H9 (cell line): ENCODE measurements at regions not wholly inside any gene's neighbourhood (a gene's known extent, or its start where the extent isn't known, plus 50 kb on each side); places are given as distances from the start of the nearest gene placed in this dataset.

Experiments
- DNase-seq: peaks from one replicate; pipeline ENCODE4 v3.0.0-alpha.2; 2017
- H2AFZ ChIP-seq: one replicate; pipeline ENCODE4 v1.6.1; 2013; ENCODE audit warnings: mild to moderate bottlenecking, low read length, control low read depth, moderate library complexity
- H2AK5ac ChIP-seq: 2 replicates; pipeline ENCODE4 v1.6.1; 2013; ENCODE audit warnings: low read length, control low read depth, mixed read lengths; ENCODE audit not compliant: insufficient read length
- H2BK120ac ChIP-seq: one replicate; pipeline ENCODE4 v1.6.1; 2013; ENCODE audit warnings: low read depth, mild to moderate bottlenecking, low read length, control low read depth, inconsistent platforms; ENCODE audit not compliant: poor library complexity, severe bottlenecking
- H2BK12ac ChIP-seq: 2 replicates; pipeline ENCODE4 v1.6.1; 2013; ENCODE audit warnings: low read length, control low read depth, mixed read lengths, low read depth; ENCODE audit not compliant: insufficient read length
- H2BK15ac ChIP-seq: 2 replicates; pipeline ENCODE4 v1.6.1; 2013; ENCODE audit warnings: low read depth, low read length, control low read depth
- H2BK20ac ChIP-seq: one replicate; pipeline ENCODE4 v1.6.1; 2013; ENCODE audit warnings: low read depth, mild to moderate bottlenecking, low read length, control low read depth, inconsistent platforms; ENCODE audit not compliant: poor library complexity, severe bottlenecking
- H2BK5ac ChIP-seq: 2 replicates; pipeline ENCODE4 v1.6.1; 2013; ENCODE audit warnings: low read length, control low read depth, mixed read lengths; ENCODE audit not compliant: insufficient read length
- H3K14ac ChIP-seq: 2 replicates; pipeline ENCODE4 v1.6.1; 2013; ENCODE audit warnings: low read length, control low read depth; ENCODE audit not compliant: insufficient read depth
- H3K18ac ChIP-seq: 2 replicates; pipeline ENCODE4 v1.6.1; 2013; ENCODE audit warnings: low read depth, mild to moderate bottlenecking, mixed read lengths, low read length, control low read depth; ENCODE audit not compliant: insufficient read length
- H3K23ac ChIP-seq: 2 replicates; pipeline ENCODE4 v1.6.1; 2013; ENCODE audit warnings: low read length, control low read depth, mixed read lengths, low read depth; ENCODE audit not compliant: insufficient read length
- H3K23me2 ChIP-seq: 2 replicates; pipeline ENCODE4 v1.6.1; 2013; ENCODE audit warnings: low read depth, mild to moderate bottlenecking, mixed read lengths, low read length, control low read depth; ENCODE audit not compliant: insufficient read length, poor library complexity, severe bottlenecking
- H3K27ac ChIP-seq: 2 replicates; pipeline ENCODE4 v1.5.1; 2013; ENCODE audit warnings: low read length, control low read depth, mixed read lengths, low read depth; ENCODE audit not compliant: insufficient read length
- H3K27me3 ChIP-seq: 2 replicates; pipeline ENCODE4 v1.6.1; 2013; ENCODE audit warnings: low read length, control low read depth, inconsistent platforms; ENCODE audit not compliant: insufficient read depth
- H3K4ac ChIP-seq: 2 replicates; pipeline ENCODE4 v1.6.1; 2013; ENCODE audit warnings: low read depth, mild to moderate bottlenecking, control low read depth, inconsistent platforms, low read length, moderate library complexity
- H3K4me1 ChIP-seq: 2 replicates; pipeline ENCODE4 v1.6.1; 2013; ENCODE audit warnings: low read length, control low read depth, inconsistent platforms; ENCODE audit not compliant: insufficient read depth
- H3K4me2 ChIP-seq: 2 replicates; pipeline ENCODE4 v1.6.1; 2013; ENCODE audit warnings: low read length, control low read depth, mixed read lengths; ENCODE audit not compliant: insufficient read length, insufficient read depth
- H3K56ac ChIP-seq: 2 replicates; pipeline ENCODE4 v1.6.1; 2013; ENCODE audit warnings: low read depth, mild to moderate bottlenecking, mixed read lengths, low read length, control low read depth; ENCODE audit not compliant: insufficient read length
- H3K79me1 ChIP-seq: 2 replicates; pipeline ENCODE4 v1.6.1; 2013; ENCODE audit warnings: low read depth, mild to moderate bottlenecking, moderate library complexity, low read length, control low read depth, inconsistent platforms; ENCODE audit not compliant: insufficient read depth, poor library complexity, severe bottlenecking
- H3K79me2 ChIP-seq: 2 replicates; pipeline ENCODE4 v1.6.1; 2013; ENCODE audit warnings: low read length, control low read depth, inconsistent platforms; ENCODE audit not compliant: insufficient read depth
- H3K9ac ChIP-seq: 2 replicates; pipeline ENCODE4 v1.6.1; 2013; ENCODE audit warnings: low read length, control low read depth, mixed read lengths; ENCODE audit not compliant: insufficient read length; ENCODE audit errors: extremely low read depth
- H3K9me3 ChIP-seq: one replicate; pipeline ENCODE4 v1.6.1; 2013; ENCODE audit warnings: low read depth, low read length, inconsistent platforms; ENCODE audit not compliant: control insufficient read depth
- H3T11ph ChIP-seq: one replicate; pipeline ENCODE4 v1.6.1; 2013; ENCODE audit warnings: mild to moderate bottlenecking, low read length, control low read depth, inconsistent platforms
- H4K20me1 ChIP-seq: one replicate; pipeline ENCODE4 v1.6.1; 2013; ENCODE audit not compliant: control insufficient read depth, insufficient read length, insufficient read depth
- H4K5ac ChIP-seq: 2 replicates; pipeline ENCODE4 v1.6.1; 2013; ENCODE audit warnings: low read depth, mild to moderate bottlenecking, mixed read lengths, low read length, control low read depth; ENCODE audit not compliant: insufficient read length
- H4K8ac ChIP-seq: replicated peaks from 2 replicates; pipeline ENCODE4 v1.6.1; 2013; ENCODE audit warnings: low read length, control low read depth, mixed read lengths, low read depth; ENCODE audit not compliant: insufficient read length
- H4K91ac ChIP-seq: 2 replicates; pipeline ENCODE4 v1.6.1; 2013; ENCODE audit warnings: low read depth, mild to moderate bottlenecking, moderate library complexity, mixed read lengths, low read length, control low read depth; ENCODE audit not compliant: insufficient read length
- H3K27ac Mint-ChIP-seq, 3 experiments: 2 replicates in 2 of 3; 3 replicates in 1 of 3; pipeline ENCODE4 v1.8.0; 2020 to 2021; ENCODE audit warnings: mixed read lengths in 3 of 3, mild to moderate bottlenecking in 1 of 3, moderate library complexity in 1 of 3
- H3K27me3 Mint-ChIP-seq: 2 replicates; pipeline ENCODE4 v1.8.0; 2021; ENCODE audit warnings: low read depth, mild to moderate bottlenecking, moderate library complexity, mixed read lengths
- H3K36me3 Mint-ChIP-seq, 3 experiments: 2 replicates in 2 of 3; 3 replicates in 1 of 3; pipeline ENCODE4 v1.8.0; 2020 to 2021; ENCODE audit warnings: low read depth in 3 of 3, mixed read lengths in 3 of 3; ENCODE audit not compliant: insufficient read depth in 1 of 3
- H3K4me1 Mint-ChIP-seq, 2 experiments: 2 replicates each; pipeline ENCODE4 v1.8.0; 2020; ENCODE audit warnings: mixed read lengths in 2 of 2
- H3K4me3 Mint-ChIP-seq, 2 experiments: 2 replicates in 1 of 2; 3 replicates in 1 of 2; pipeline ENCODE4 v1.8.0; 2020 to 2021; ENCODE audit warnings: mild to moderate bottlenecking in 2 of 2, mixed read lengths in 2 of 2, moderate library complexity in 1 of 2
- H3K9me3 Mint-ChIP-seq, 2 experiments: 2 replicates in 1 of 2; 3 replicates in 1 of 2; pipeline ENCODE4 v1.8.0; 2020; ENCODE audit warnings: mild to moderate bottlenecking in 2 of 2, mixed read lengths in 2 of 2, moderate library complexity in 1 of 2
- CTCF ChIP-seq: fragments of 200-600 bp; sonication (generic); conservative IDR thresholded peaks from 3 replicates; pipeline ENCODE4 v1.8.0; 2021; ENCODE audit warnings: antibody characterized with exemption, mild to moderate bottlenecking
- WGBS: extraction: QIAGEN DNeasy Blood & Tissue Kit; methylation state at CpG from one replicate; pipeline ENCODE4 v1.1.7; 2013; ENCODE audit warnings: missing lambda C conversion rate, low lambda C conversion rate, mixed read lengths; ENCODE audit not compliant: insufficient read length; ENCODE audit errors: extremely low coverage; 5-methylcytosine and 5-hydroxymethylcytosine counted together

DNA sequence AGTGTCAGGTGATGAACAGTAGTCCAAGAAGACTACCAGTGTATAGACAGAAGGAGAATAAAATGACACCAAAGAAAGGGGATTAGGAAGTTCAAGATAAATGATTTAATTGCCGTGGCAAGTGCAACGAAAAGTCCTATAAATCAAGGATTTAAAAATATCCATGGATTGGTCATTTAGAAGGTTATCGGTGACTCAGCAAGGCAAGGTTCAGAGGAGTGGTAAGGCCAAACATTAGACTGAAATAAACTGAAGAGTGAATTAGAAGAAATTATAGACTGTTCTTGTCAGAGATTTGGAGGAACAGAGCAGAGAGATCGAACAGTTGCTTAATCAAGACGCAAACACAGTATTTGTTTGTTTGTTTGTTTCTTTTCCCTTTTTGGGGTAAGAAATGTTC lies 211.9 kb upstream of the KCNMB2 start:
- H3K27me3 Mint-ChIP-seq, result no peaks in the 10 kb centered on the region

More for the DNA sequence above, 211.9 kb upstream of the KCNMB2 start:
- TF ChIP-seq CTCF, result no peak
- no peak overlapping the region for H3K4me3 Mint-ChIP-seq
- Histone ChIP-seq H3K4me2 (no peak overlapping the region), H4K8ac (no peak overlapping the region), H3K27me3 (no peaks in the 10 kb centered on the region), H3K23ac (no peak overlapping the region), H3K14ac (no peak overlapping the region), H2BK5ac (no peak overlapping the region), H2BK20ac (no peak overlapping the region), H3K56ac (no peak overlapping the region), H2BK120ac (no peak overlapping the region), H3K9me3 (no peaks in the 10 kb centered on the region), H3K18ac (no peak overlapping the region), H3K4me1 (no peaks in the 10 kb centered on the region), H2BK15ac (no peak overlapping the region), H4K20me1 (no peaks in the 10 kb centered on the region), H3K27ac (no peak overlapping the region), H3K79me1 (no peaks in the 10 kb centered on the region), H4K91ac (no peak overlapping the region), H2AK5ac (no peak overlapping the region), H4K5ac (no peak overlapping the region), H3K4ac (no peak overlapping the region), H2BK12ac (no peak overlapping the region), H3K9ac (no peak overlapping the region), H3K79me2 (no peaks in the 10 kb centered on the region), H2AFZ (no peak overlapping the region), H3T11ph (no peak overlapping the region), H3K23me2 (no peaks in the 10 kb centered on the region)
- H3K9me3 Mint-ChIP-seq, result no peaks in the 10 kb centered on the region
- H3K4me1 Mint-ChIP-seq, result peaks cover 0 to 4% of the 10 kb centered on the region in 2 experiments; a peak in 2 of 4 replicates
- H3K36me3 Mint-ChIP-seq, result no peaks in the 10 kb centered on the region
- WGBS, result no CpG with 5 or more reads among the region's 5 CpGs
- no peak overlapping the region for H3K27ac Mint-ChIP-seq
- no peak for DNase-seq
